ENCODE measurements at regions not wholly inside any gene's neighbourhood (a gene's known extent, or its start where the extent isn't known, plus 50 kb on each side); places are given as distances from the start of the nearest gene placed in this dataset.

DNA sequence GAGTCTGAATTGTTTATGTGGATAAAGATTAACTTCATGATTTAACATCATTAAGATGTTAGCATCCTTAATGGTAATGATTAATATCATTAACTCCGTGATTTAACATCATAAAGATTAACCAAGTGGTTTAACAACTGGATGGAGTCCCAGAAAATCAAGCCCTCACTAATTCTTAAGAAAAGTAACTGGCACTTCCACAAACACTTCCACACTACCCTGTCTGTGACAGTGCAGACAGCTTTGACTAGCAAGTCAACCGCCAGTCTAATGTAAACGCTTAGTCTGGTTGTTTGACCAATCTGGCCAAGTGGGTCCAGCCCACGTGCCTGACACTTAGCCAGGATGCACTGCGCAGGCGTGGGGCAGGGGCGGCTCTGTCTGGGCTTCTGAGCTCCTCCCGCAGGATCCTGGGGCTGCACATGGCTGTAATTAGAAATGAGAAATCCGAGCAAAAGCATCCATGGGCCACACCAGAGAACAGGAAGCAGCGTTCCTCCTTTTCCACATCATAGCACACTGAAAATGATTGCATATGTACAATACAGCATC lies 424.2 kb downstream of the FOXA2 start:
- H3K9ac ChIP-seq (ENCODE audit: low read length), result no peak overlapping the region
- peaks cover 7% of the 10 kb centered on the region for H3K4me1 ChIP-seq (ENCODE audit: control insufficient read depth, insufficient read depth, low read length)
- DNase-seq (ENCODE audit: low read depth), result no peak
- H3K9me3 ChIP-seq (ENCODE audit: control insufficient read depth, low read length), result no peaks in the 10 kb centered on the region
- no peaks in the 10 kb centered on the region for H3K36me3 ChIP-seq (ENCODE audit: control insufficient read depth, insufficient read depth, low read length, severe bottlenecking)
- H3K4me3 ChIP-seq (ENCODE audit: low read length), result no peak overlapping the region
- H3K27me3 ChIP-seq (replicated peaks; ENCODE audit: control insufficient read depth, insufficient read depth, low read length), result peaks cover 24% of the 10 kb centered on the region

- Histone ChIP-seq H3K9me3 (ENCODE audit: control insufficient read depth, low read length) (no peaks in the 10 kb centered on the region), H3K9ac (ENCODE audit: low read length) (no peak overlapping the region)
These were observed 425.1 kb downstream of the FOXA2 start for GRCh38 chr20:22159276-22159675.

DNA sequence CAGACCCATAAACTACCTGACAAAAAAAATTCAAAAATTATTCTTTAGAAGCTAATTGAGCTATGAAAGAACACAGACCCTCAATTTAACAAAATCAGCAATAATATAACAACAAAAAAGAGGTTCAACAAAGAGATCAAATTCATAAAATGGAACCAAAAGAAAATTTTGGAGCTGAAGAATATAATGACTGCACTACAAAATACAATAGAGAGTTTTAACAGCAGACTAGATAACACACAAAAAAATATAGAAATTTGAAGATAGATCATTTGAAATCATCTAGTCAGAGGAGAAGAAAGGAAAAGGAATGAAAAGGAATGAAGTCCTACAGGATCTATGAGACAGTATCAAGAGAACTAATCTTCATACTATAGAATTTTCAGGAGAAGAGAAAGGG lies 422.1 kb downstream of the PAX1 start:
- Histone ChIP-seq H3K9ac (ENCODE audit: low read length) (no peak overlapping the region), H3K27me3 (replicated peaks; ENCODE audit: control insufficient read depth, insufficient read depth, low read length) (no peaks in the 10 kb centered on the region), H3K36me3 (ENCODE audit: control insufficient read depth, insufficient read depth, low read length, severe bottlenecking) (no peaks in the 10 kb centered on the region), H3K4me3 (ENCODE audit: low read length) (no peak overlapping the region), H3K4me1 (ENCODE audit: control insufficient read depth, insufficient read depth, low read length) (no peaks in the 10 kb centered on the region), H3K9me3 (ENCODE audit: control insufficient read depth, low read length) (peaks cover 19% of the 10 kb centered on the region)
- DNase-seq (ENCODE audit: low read depth), result no peak

More at GRCh38 chr20:22159276-22159675, 425.1 kb downstream of the FOXA2 start:
- DNase-seq (ENCODE audit: low read depth), result no peak
- H3K4me3 ChIP-seq (ENCODE audit: low read length), result no peak overlapping the region
- peaks cover 7% of the 10 kb centered on the region for H3K4me1 ChIP-seq (ENCODE audit: control insufficient read depth, insufficient read depth, low read length)
- no peaks in the 10 kb centered on the region for H3K36me3 ChIP-seq (ENCODE audit: control insufficient read depth, insufficient read depth, low read length, severe bottlenecking)
- peaks cover 20% of the 10 kb centered on the region for H3K27me3 ChIP-seq (replicated peaks; ENCODE audit: control insufficient read depth, insufficient read depth, low read length)

GRCh38 chr20:22106308-22106938 lies 401.0 kb downstream of the PAX1 start:
- H3K27me3 ChIP-seq (replicated peaks; ENCODE audit: control insufficient read depth, insufficient read depth, low read length), result peaks cover 27% of the 10 kb centered on the region
- H3K4me3 ChIP-seq (ENCODE audit: low read length), result no peak overlapping the region
- DNase-seq (ENCODE audit: low read depth), result peak; percentile 0
- no peaks in the 10 kb centered on the region for H3K9me3 ChIP-seq (ENCODE audit: control insufficient read depth, low read length)
- no peaks in the 10 kb centered on the region for H3K4me1 ChIP-seq (ENCODE audit: control insufficient read depth, insufficient read depth, low read length)
- no peaks in the 10 kb centered on the region for H3K36me3 ChIP-seq (ENCODE audit: control insufficient read depth, insufficient read depth, low read length, severe bottlenecking)
- H3K9ac ChIP-seq (ENCODE audit: low read length), result no peak overlapping the region

- Histone ChIP-seq H3K9me3 (ENCODE audit: control insufficient read depth, low read length) (no peaks in the 10 kb centered on the region), H3K9ac (ENCODE audit: low read length) (no peak overlapping the region), H3K4me1 (ENCODE audit: control insufficient read depth, insufficient read depth, low read length) (no peaks in the 10 kb centered on the region), H3K36me3 (ENCODE audit: control insufficient read depth, insufficient read depth, low read length, severe bottlenecking) (no peaks in the 10 kb centered on the region), H3K4me3 (ENCODE audit: low read length) (no peak overlapping the region), H3K27me3 (replicated peaks; ENCODE audit: control insufficient read depth, insufficient read depth, low read length) (peaks cover 2% of the 10 kb centered on the region)
- no peak for DNase-seq (ENCODE audit: low read depth)
These were observed 396.1 kb downstream of the PAX1 start for GRCh38 chr20:22101606-22102005.

DNA sequence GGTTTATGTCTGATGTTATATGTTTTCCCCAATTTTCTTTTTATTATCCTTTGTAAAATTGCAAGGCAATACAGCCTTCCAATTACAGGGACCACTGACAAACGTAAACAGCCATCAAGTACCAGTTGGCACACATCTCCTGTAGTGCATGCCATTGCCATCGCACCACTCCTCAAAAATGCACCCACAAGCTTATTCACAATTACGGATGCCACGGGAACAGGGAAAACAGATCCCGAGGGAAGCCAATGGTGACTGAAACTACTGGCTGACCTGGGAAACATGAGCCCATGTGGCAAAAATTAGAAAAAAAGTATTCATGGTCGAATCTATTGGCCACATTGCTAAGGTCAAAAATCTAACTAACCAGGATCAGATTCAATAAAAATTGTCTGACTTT lies 395.2 kb downstream of the PAX1 start:
- no peak overlapping the region for H3K9ac ChIP-seq (ENCODE audit: low read length)
- H3K36me3 ChIP-seq (ENCODE audit: control insufficient read depth, insufficient read depth, low read length, severe bottlenecking), result no peaks in the 10 kb centered on the region
- H3K27me3 ChIP-seq (replicated peaks; ENCODE audit: control insufficient read depth, insufficient read depth, low read length), result peaks cover 2% of the 10 kb centered on the region
- no peak overlapping the region for H3K4me3 ChIP-seq (ENCODE audit: low read length)
- H3K4me1 ChIP-seq (ENCODE audit: control insufficient read depth, insufficient read depth, low read length), result no peaks in the 10 kb centered on the region
- no peaks in the 10 kb centered on the region for H3K9me3 ChIP-seq (ENCODE audit: control insufficient read depth, low read length)
- no peak for DNase-seq (ENCODE audit: low read depth)

DNA sequence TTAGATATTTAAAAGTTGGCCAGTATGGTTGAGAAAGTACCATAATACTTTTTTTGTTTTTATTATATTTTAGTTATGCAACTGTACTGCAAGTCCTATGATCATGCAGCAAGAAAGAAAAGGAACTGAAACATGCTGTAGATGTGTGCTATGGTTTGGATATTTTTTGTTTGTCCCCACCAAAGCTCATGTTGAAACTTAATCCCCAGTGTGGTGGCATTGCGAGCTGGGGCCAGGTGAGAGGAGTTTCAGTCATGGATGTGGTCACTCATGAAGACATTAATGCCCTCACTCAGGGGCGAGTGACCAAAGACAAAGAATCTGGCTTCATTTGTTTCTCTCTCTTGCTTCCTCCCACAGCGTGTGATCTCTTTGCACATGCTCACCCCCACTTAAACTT lies 393.9 kb downstream of the PAX1 start:
- H3K27me3 ChIP-seq (replicated peaks; ENCODE audit: control insufficient read depth, insufficient read depth, low read length), result peaks cover 2% of the 10 kb centered on the region
- H3K9ac ChIP-seq (ENCODE audit: low read length), result no peak overlapping the region
- no peak overlapping the region for H3K4me3 ChIP-seq (ENCODE audit: low read length)

GRCh38 chr20:22098511-22098910 lies 393.0 kb downstream of the PAX1 start:
- H3K4me1 ChIP-seq (ENCODE audit: control insufficient read depth, insufficient read depth, low read length), result no peaks in the 10 kb centered on the region
- H3K27me3 ChIP-seq (replicated peaks; ENCODE audit: control insufficient read depth, insufficient read depth, low read length), result peaks cover 2% of the 10 kb centered on the region
- H3K4me3 ChIP-seq (ENCODE audit: low read length), result no peak overlapping the region
- H3K9me3 ChIP-seq (ENCODE audit: control insufficient read depth, low read length), result peaks cover under 1% of the 10 kb centered on the region
- no peak overlapping the region for H3K9ac ChIP-seq (ENCODE audit: low read length)
- H3K36me3 ChIP-seq (ENCODE audit: control insufficient read depth, insufficient read depth, low read length, severe bottlenecking), result no peaks in the 10 kb centered on the region
- DNase-seq (ENCODE audit: low read depth), result no peak

More for the DNA sequence above, 393.9 kb downstream of the PAX1 start:
- Histone ChIP-seq H3K4me1 (ENCODE audit: control insufficient read depth, insufficient read depth, low read length) (no peaks in the 10 kb centered on the region), H3K36me3 (ENCODE audit: control insufficient read depth, insufficient read depth, low read length, severe bottlenecking) (no peaks in the 10 kb centered on the region), H3K9me3 (ENCODE audit: control insufficient read depth, low read length) (no peaks in the 10 kb centered on the region)
- no peak for DNase-seq (ENCODE audit: low read depth)

DNA sequence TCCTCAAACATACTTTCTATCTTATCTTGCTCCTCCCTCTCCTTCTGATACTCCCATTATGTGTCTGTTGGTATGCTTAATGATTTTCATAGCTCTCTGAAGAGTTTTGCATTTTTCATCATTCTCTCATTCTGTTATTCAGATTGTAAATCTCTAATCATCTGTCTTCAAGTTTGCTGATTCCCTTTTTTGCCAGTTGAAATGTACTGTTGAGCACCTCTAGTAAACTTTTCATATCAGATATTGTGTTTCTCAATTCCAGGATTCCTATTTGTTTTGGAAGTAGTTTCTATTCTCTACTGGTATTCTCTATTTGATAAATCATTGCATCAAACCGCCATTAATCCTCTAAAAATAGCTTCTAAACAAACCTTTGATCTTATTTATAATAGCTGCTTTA lies 387.7 kb downstream of the PAX1 start:
- Histone ChIP-seq H3K9me3 (ENCODE audit: control insufficient read depth, low read length) (peaks cover 41% of the 10 kb centered on the region), H3K27me3 (replicated peaks; ENCODE audit: control insufficient read depth, insufficient read depth, low read length) (no peaks in the 10 kb centered on the region), H3K4me3 (ENCODE audit: low read length) (no peak overlapping the region), H3K4me1 (ENCODE audit: control insufficient read depth, insufficient read depth, low read length) (no peaks in the 10 kb centered on the region), H3K36me3 (ENCODE audit: control insufficient read depth, insufficient read depth, low read length, severe bottlenecking) (no peaks in the 10 kb centered on the region), H3K9ac (ENCODE audit: low read length) (no peak overlapping the region)
- no peak for DNase-seq (ENCODE audit: low read depth)

GRCh38 chr20:22088882-22089281 lies 383.4 kb downstream of the PAX1 start:
- Histone ChIP-seq H3K36me3 (ENCODE audit: control insufficient read depth, insufficient read depth, low read length, severe bottlenecking) (no peaks in the 10 kb centered on the region), H3K4me3 (ENCODE audit: low read length) (no peak overlapping the region), H3K27me3 (replicated peaks; ENCODE audit: control insufficient read depth, insufficient read depth, low read length) (no peaks in the 10 kb centered on the region), H3K9ac (ENCODE audit: low read length) (no peak overlapping the region), H3K9me3 (ENCODE audit: control insufficient read depth, low read length) (peaks cover 41% of the 10 kb centered on the region), H3K4me1 (ENCODE audit: control insufficient read depth, insufficient read depth, low read length) (no peaks in the 10 kb centered on the region)
- DNase-seq (ENCODE audit: low read depth), result no peak

- no peak overlapping the region for H3K9ac ChIP-seq (ENCODE audit: low read length)
- H3K36me3 ChIP-seq (ENCODE audit: control insufficient read depth, insufficient read depth, low read length, severe bottlenecking), result no peaks in the 10 kb centered on the region
- H3K9me3 ChIP-seq (ENCODE audit: control insufficient read depth, low read length), result no peaks in the 10 kb centered on the region
- H3K4me1 ChIP-seq (ENCODE audit: control insufficient read depth, insufficient read depth, low read length), result peaks cover 5% of the 10 kb centered on the region
- DNase-seq (ENCODE audit: low read depth), result no peak
- no peak overlapping the region for H3K4me3 ChIP-seq (ENCODE audit: low read length)
- no peaks in the 10 kb centered on the region for H3K27me3 ChIP-seq (replicated peaks; ENCODE audit: control insufficient read depth, insufficient read depth, low read length)
These were observed 375.5 kb downstream of the PAX1 start for GRCh38 chr20:22080985-22081384.

GRCh38 chr20:22074635-22075034 lies 369.2 kb downstream of the PAX1 start:
- Histone ChIP-seq H3K27me3 (replicated peaks; ENCODE audit: control insufficient read depth, insufficient read depth, low read length) (no peaks in the 10 kb centered on the region), H3K9ac (ENCODE audit: low read length) (no peak overlapping the region), H3K9me3 (ENCODE audit: control insufficient read depth, low read length) (no peaks in the 10 kb centered on the region), H3K36me3 (ENCODE audit: control insufficient read depth, insufficient read depth, low read length, severe bottlenecking) (no peaks in the 10 kb centered on the region), H3K4me1 (ENCODE audit: control insufficient read depth, insufficient read depth, low read length) (peaks cover 6% of the 10 kb centered on the region), H3K4me3 (ENCODE audit: low read length) (no peak overlapping the region)
- no peak for DNase-seq (ENCODE audit: low read depth)
